Dermis microvascular lymphatic vessel endothelial cell (primary cell): ENCODE measurements at regions not wholly inside any gene's neighbourhood (a gene's known extent, or its start where the extent isn't known, plus 50 kb on each side); places are given as distances from the start of the nearest gene placed in this dataset.

ENCODE experiments used
- DNase-seq, 2 donors: peaks; one replicate each; pipeline versions ENCODE4 v3.0.0 to v3.0.0-alpha.2; 2010; ENCODE audit warnings: low read depth in 2 of 2

GRCh38 chr17:14818469-14818868 lies 446.7 kb downstream of the PMP22 start:
- DNase-seq: no peak

GRCh38 chr17:14815079-14815478 lies 450.0 kb downstream of the PMP22 start:
- no peak for DNase-seq

- no peak for DNase-seq
Measured at GRCh38 chr17:14813649-14814370, 451.3 kb downstream of the PMP22 start.

DNA sequence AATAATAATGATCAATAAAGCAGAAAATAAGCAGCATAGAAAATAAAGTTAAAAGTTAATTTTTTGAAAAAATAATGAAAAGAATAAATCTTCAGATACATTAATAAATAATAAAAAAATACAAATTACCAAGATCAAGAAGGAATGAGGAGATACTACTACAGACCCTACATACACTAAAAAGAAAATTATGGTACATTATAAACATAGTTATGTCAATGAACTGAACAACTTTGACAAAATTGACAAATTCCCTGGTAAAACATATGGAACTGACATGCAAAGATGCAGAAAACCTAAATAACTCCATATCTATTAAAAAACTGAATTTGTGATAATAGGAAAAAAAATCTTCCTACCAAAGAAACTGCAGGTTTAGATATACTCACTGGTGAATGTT lies 456.7 kb downstream of the PMP22 start:
- no peak for DNase-seq

GRCh38 chr17:14805348-14805747 lies 459.8 kb downstream of the PMP22 start:
- no peak for DNase-seq

DNA sequence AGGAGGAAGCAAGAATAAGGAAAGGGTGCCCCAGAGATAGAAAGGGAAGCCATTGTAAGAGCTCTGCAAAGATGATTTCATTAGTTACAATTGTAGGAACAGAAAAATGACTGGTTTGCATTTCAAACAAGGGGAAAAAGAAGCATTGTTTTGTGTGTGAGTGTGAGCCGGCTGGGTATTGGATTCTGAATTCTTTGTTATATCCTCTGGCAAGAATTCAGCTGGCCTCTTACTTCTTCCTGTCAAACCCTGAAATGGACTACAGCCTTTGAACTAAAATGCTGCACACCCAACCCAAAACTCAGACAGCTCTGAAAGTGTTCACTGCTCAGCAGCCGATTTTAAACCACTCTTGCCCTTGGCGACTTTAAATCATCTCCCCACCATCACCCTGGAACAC lies 461.3 kb downstream of the PMP22 start:
- DNase-seq: no peak

GRCh38 chr17:14797801-14798200 lies 467.3 kb downstream of the PMP22 start:
- no peak for DNase-seq

- DNase-seq: no peak
Measured at GRCh38 chr17:14797021-14797420, 468.1 kb downstream of the PMP22 start.

DNA sequence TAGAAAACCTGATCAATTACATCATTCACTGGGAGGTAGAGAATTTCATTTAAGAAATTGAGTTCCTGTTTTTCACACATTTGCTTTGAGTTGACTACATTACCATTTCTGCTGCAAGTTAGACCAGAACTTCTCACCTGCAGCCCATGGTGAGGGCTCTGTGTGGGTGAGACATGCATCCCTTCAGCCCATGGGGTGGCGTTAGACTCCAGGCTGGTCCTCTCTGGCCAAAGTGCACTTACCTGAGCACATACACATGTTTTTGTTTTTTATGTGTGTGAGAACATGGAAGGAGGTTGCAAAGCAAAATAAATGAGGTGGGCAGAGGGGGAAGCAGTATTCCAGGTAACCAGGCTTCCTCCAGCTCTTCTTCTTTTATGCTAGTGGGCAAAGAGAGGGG lies 470.2 kb downstream of the PMP22 start:
- no peak for DNase-seq

DNA sequence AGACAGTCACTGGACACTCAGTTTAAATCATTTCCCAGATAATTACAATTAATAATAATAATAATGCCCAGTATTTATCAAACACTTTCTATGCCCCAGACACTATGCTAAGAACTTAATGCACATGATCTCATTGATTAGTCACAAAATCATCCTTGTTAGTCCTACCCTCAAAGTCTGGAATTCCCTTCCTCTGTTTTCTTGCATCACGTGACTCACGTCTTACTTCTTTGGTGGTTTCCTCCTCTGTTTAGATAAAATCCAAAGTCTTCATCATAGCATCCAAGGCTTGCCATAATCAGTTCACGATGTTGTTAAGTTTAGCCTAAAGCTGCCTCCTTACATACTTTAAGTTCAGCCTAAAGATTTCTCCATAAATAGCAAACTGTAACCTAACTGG lies 471.9 kb downstream of the PMP22 start:
- DNase-seq: no peak

- DNase-seq: no peak
Measured at GRCh38 chr17:14792746-14793145, 472.4 kb downstream of the PMP22 start.

DNA sequence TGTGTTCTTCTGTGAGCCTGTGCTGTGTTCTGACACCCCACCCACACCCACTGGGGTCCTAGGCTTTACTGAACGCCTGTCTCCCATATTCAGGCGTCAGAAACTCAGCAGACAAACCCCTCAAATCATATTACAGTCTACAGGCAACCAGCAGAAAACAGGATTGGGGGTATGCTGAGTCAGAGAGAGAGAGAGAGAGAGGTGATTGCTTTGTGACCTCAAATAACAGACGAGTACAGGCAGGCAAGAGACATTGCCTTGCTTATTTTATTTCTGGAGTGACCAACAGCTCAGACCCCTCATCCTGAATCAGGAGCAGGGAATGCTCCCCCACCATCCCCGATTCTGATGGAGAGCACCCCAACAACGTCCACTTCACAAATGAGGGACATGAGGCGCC lies 473.9 kb downstream of the PMP22 start:
- no peak for DNase-seq

DNA sequence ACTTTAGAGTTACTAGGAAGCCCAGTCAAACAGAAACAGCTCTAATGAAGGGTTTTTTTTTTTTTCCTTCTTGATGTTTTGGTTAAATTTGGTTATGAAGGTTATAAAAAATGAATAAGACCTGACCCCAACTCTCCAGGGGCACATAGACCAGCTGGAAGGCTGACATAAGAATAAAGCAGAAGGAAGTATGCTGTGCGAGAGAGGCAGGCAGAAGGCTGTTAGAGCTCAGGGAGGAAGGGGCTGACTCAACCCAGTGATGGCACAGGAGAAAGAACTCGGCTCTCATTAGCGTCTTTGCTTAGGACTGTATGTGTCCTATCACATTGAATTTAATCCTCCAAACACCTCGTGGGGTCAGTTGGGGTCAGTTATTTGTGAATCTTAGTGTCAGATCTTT lies 474.6 kb downstream of the PMP22 start:
- DNase-seq: no peak

GRCh38 chr17:14784997-14785696 lies 480.0 kb downstream of the PMP22 start:
- no peak for DNase-seq

DNA sequence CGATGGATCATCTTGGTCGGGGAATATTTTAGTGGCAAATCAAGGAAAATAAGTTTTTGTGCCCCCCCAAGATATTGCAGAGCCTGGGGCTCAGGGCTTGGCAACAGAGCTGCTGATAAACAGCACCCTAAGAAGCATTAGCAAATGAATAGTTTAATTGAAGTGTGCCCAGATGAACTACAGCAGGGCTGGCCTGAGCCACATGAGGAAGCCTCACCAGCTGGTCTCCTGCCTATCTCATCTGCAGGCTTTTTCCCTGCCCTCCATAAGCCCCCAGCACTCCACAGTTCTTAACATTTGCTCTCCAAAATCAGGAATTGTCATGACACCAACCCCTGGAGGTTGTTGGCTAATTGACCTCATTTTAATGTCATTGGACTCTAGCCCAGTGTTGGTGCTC lies 480.2 kb downstream of the HS3ST3B1 start:
- no peak for DNase-seq

DNA sequence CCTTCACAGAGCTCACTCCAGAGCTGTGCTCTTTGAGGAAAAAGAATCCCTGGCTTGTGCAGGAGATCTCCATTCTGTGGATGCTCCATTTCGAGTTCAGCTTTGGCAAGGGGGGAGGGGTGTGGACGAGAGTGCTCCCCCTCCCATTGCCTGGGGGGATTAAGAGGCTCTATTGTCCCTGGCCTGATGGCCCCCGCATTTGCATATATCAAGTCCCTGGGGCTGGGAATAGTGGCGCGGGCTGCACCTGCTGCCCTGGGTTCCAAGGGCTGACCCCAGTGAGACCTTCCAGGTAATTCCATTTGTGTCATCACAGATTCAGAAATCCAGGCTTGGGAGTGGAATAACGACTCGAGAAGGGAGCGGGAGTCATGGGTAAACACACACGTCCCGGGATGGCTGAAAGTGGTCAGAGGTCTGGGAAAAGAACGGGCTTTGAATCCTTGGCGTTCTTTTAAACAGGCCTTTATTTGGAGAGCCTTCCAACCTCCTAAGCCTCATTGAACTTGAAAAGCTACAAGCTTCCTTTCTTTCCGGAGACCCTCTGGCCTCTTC lies 479.3 kb downstream of the HS3ST3B1 start:
- DNase-seq: no peak

DNA sequence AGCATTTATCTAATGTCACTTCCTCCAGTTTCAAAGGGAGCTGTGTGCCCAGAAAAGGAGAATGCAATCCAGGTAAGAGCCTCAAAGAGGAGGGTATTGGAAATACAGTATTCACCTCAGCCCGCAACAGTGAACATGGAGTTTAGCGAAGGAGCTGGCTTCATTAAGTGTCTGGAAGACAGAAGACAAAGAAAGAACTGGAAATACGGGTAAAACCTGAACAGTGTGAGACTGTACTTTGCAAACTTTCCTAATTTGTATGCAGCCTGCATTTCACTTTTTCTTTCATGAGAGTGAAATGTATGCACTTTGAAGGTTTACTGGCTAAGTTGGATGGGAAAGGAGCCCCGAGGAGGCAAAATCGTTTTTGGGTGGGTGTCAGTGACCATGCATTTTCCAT lies 478.4 kb downstream of the HS3ST3B1 start:
- DNase-seq: no peak

GRCh38 chr17:14777291-14777690 lies 476.4 kb downstream of the HS3ST3B1 start:
- DNase-seq: no peak

- DNase-seq: no peak
Measured at GRCh38 chr17:14776791-14777190, 475.9 kb downstream of the HS3ST3B1 start.

DNA sequence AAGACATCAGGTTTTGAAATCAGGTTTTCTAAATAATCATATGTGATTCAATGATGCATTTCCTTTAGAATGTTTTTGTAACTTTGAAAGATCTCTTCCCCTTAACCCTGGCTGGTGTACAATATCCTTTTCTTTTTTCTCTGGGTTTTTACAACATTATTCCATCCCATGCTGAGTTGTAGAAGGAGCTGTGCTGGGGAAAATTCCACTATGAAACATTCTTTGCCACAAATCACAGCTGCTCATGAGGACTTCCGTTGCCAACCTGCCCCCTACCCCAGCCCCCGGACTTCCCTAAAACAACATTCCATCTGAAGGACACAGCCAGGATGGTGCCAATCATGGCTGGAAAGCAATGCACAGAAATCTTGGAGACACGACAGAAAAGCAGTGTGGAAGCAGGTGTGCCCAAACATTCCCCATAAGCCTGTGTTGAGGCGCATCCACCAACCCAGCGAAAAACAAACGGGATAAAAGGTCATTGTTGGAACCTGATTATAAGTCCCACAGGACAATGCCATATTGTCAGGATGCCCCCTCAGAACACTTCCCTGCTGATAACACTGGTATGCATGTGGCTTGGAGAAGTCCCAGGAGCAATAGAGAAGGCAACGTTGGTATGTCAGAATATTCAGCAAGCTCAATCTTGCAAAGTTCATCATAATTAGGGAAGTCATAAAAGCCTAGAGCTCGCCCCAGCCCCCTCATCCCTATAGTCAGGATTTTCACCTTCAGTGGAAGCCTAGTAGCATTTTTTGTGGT lies 475.0 kb downstream of the HS3ST3B1 start:
- no peak for DNase-seq

GRCh38 chr17:14774774-14775173 lies 473.9 kb downstream of the HS3ST3B1 start:
- no peak for DNase-seq

DNA sequence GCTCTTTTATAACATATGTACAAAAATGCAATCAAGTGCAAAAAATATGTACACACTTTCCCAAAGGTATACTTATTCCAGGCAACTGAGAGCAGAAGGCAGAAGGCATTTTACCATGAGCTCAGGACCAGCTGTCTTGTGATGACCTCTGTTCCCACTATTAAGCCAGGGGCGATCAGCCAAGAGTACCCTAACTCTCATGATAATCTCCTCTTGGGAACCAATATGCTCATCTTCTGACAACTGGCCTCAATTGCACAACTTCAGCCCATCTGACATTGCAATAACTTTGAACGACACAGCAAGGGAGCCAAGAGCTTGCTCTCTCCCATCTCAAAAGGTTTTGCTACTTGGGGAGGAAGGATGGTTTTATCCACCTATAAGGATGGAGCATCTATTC lies 471.9 kb downstream of the HS3ST3B1 start:
- no peak for DNase-seq
